ENCODE measurements at regions not wholly inside any gene's neighbourhood (a gene's known extent, or its start where the extent isn't known, plus 50 kb on each side); places are given as distances from the start of the nearest gene placed in this dataset.

- no peak for TF ChIP-seq CTCF (IDR thresholded peaks at IDR 0.05; ENCODE audit: low read depth, low read length, missing control alignments)
- in situ Hi-C loops (cut with HindIII; ENCODE audit: low sequenced_read_pairs) = loop anchor here (5.0 kb wide), 1 partner anchor 59 kb away; no protein-coding TSS in a partner anchor
- no peak for DNase-seq (ENCODE audit: low read depth)
- no peak overlapping the region for H3K4me3 ChIP-seq (ENCODE audit: low read depth, low read length)
These were observed 814.8 kb downstream of the BRD1 start for GRCh38 chr22:49012712-49013395.

- DNase-seq (ENCODE audit: low read depth) = no peak
- in situ Hi-C loops (cut with HindIII; ENCODE audit: low sequenced_read_pairs) = loop anchor here (5.0 kb wide), 1 partner anchor 60 kb away; no protein-coding TSS in a partner anchor
- H3K4me3 ChIP-seq (ENCODE audit: low read depth, low read length) = no peak overlapping the region
- TF ChIP-seq CTCF (IDR thresholded peaks at IDR 0.05; ENCODE audit: low read depth, low read length, missing control alignments) = no peak
These were observed 815.7 kb downstream of the BRD1 start for GRCh38 chr22:49011769-49012648.

- H3K4me3 ChIP-seq (ENCODE audit: low read depth, low read length) = no peak overlapping the region
These were observed 816.3 kb downstream of the BRD1 start for GRCh38 chr22:49011379-49011768.

GRCh38 chr22:49010901-49011300, 816.8 kb downstream of the BRD1 start:
- H3K4me3 ChIP-seq (ENCODE audit: low read depth, low read length) = no peak overlapping the region
- TF ChIP-seq CTCF (IDR thresholded peaks at IDR 0.05; ENCODE audit: low read depth, low read length, missing control alignments) = no peak
- in situ Hi-C loops (cut with HindIII; ENCODE audit: low sequenced_read_pairs) = loop anchor here (5.0 kb wide), 1 partner anchor 61 kb away; no protein-coding TSS in a partner anchor
- DNase-seq (ENCODE audit: low read depth) = no peak

More at GRCh38 chr22:49011379-49011768, 816.3 kb downstream of the BRD1 start:
- in situ Hi-C loops (cut with HindIII; ENCODE audit: low sequenced_read_pairs) = loop anchor here (5.0 kb wide), 1 partner anchor 61 kb away; no protein-coding TSS in a partner anchor
- no peak for DNase-seq (ENCODE audit: low read depth)
- TF ChIP-seq CTCF (IDR thresholded peaks at IDR 0.05; ENCODE audit: low read depth, low read length, missing control alignments) = no peak

- no peak overlapping the region for H3K4me3 ChIP-seq (ENCODE audit: low read depth, low read length)
- in situ Hi-C loops (cut with HindIII; ENCODE audit: low sequenced_read_pairs) = loop anchor here (5.0 kb wide), 1 partner anchor 62 kb away; no protein-coding TSS in a partner anchor
These were observed 817.4 kb downstream of the BRD1 start for GRCh38 chr22:49010070-49010863.

More at GRCh38 chr22:49010070-49010863, 817.4 kb downstream of the BRD1 start:
- no peak for TF ChIP-seq CTCF (IDR thresholded peaks at IDR 0.05; ENCODE audit: low read depth, low read length, missing control alignments)
- no peak for DNase-seq (ENCODE audit: low read depth)
